ENCODE measurements at regions not wholly inside any gene's neighbourhood (a gene's known extent, or its start where the extent isn't known, plus 50 kb on each side); places are given as distances from the start of the nearest gene placed in this dataset.

GRCh38 chr11:45383224-45383623 lies 97.1 kb upstream of the SYT13 start:
- no peaks in the 10 kb centered on the region for H3K36me3 ChIP-seq
- H3K27me3 ChIP-seq: no peaks in the 10 kb centered on the region
- H3K27ac ChIP-seq: no peak overlapping the region
- H3K4me1 ChIP-seq: no peaks in the 10 kb centered on the region
- no peak for DNase-seq
- H3K4me3 ChIP-seq: no peak overlapping the region
- H3K9me3 ChIP-seq: no peaks in the 10 kb centered on the region
- TF ChIP-seq POLR2A (IDR thresholded peaks at IDR 0.05): no peak
- no peak for TF ChIP-seq CTCF (IDR thresholded peaks at IDR 0.05)
- intact Hi-C loops (cut with DNase I; ENCODE audit: low total_unique reads): no loop called here

GRCh38 chr11:45382133-45382878 lies 96.2 kb upstream of the SYT13 start:
- TF ChIP-seq POLR2A (IDR thresholded peaks at IDR 0.05) (no peak), CTCF (IDR thresholded peaks at IDR 0.05) (no peak)
- H3K9me3 ChIP-seq: no peaks in the 10 kb centered on the region
- H3K27me3 ChIP-seq: no peaks in the 10 kb centered on the region
- H3K4me3 ChIP-seq: no peak overlapping the region
- H3K36me3 ChIP-seq: no peaks in the 10 kb centered on the region
- intact Hi-C loops (cut with DNase I; ENCODE audit: low total_unique reads): no loop called here
- H3K27ac ChIP-seq: no peak overlapping the region
- no peak for DNase-seq
- no peaks in the 10 kb centered on the region for H3K4me1 ChIP-seq

GRCh38 chr11:45379162-45379863 lies 93.2 kb upstream of the SYT13 start:
- intact Hi-C loops (cut with DNase I; ENCODE audit: low total_unique reads): no loop called here

GRCh38 chr11:45378516-45378915 lies 92.4 kb upstream of the SYT13 start:
- no peaks in the 10 kb centered on the region for H3K9me3 ChIP-seq
- no peaks in the 10 kb centered on the region for H3K36me3 ChIP-seq
- intact Hi-C loops (cut with DNase I; ENCODE audit: low total_unique reads): no loop called here
- H3K27ac ChIP-seq: no peak overlapping the region
- H3K27me3 ChIP-seq: no peaks in the 10 kb centered on the region
- no peaks in the 10 kb centered on the region for H3K4me1 ChIP-seq
- DNase-seq: no peak
- TF ChIP-seq POLR2A (IDR thresholded peaks at IDR 0.05) (no peak), CTCF (IDR thresholded peaks at IDR 0.05) (no peak)
- H3K4me3 ChIP-seq: no peak overlapping the region

More at GRCh38 chr11:45379162-45379863, 93.2 kb upstream of the SYT13 start:
- Histone ChIP-seq H3K9me3 (no peaks in the 10 kb centered on the region), H3K36me3 (no peaks in the 10 kb centered on the region), H3K4me1 (no peaks in the 10 kb centered on the region), H3K27me3 (no peaks in the 10 kb centered on the region), H3K4me3 (no peak overlapping the region), H3K27ac (no peak overlapping the region)
- DNase-seq: no peak
- TF ChIP-seq CTCF (IDR thresholded peaks at IDR 0.05) (no peak), POLR2A (IDR thresholded peaks at IDR 0.05) (no peak)

- Histone ChIP-seq H3K36me3 (no peaks in the 10 kb centered on the region), H3K9me3 (no peaks in the 10 kb centered on the region), H3K27ac (no peak overlapping the region), H3K4me3 (no peak overlapping the region), H3K4me1 (no peaks in the 10 kb centered on the region), H3K27me3 (no peaks in the 10 kb centered on the region)
- no peak for DNase-seq
- TF ChIP-seq POLR2A (IDR thresholded peaks at IDR 0.05) (no peak), CTCF (IDR thresholded peaks at IDR 0.05) (no peak)
- intact Hi-C loops (cut with DNase I; ENCODE audit: low total_unique reads): no loop called here
Observed at GRCh38 chr11:45374653-45375059, 88.5 kb upstream of the SYT13 start.

Measured in uterus (tissue), 3 donors.